ENCODE measurements at regions not wholly inside any gene's neighbourhood (a gene's known extent, or its start where the extent isn't known, plus 50 kb on each side); places are given as distances from the start of the nearest gene placed in this dataset.

GRCh38 chr6:40841721-40842120 is 197.3 kb downstream of the UNC5CL start:
- no peak for DNase-seq (ENCODE audit: low spot score)

- no peak for DNase-seq (ENCODE audit: low spot score)
Observed at GRCh38 chr6:40832691-40833090, 206.3 kb downstream of the UNC5CL start.

- DNase-seq (ENCODE audit: low spot score) = no peak
Observed at GRCh38 chr6:40831381-40831780, 207.6 kb downstream of the UNC5CL start.

- DNase-seq (ENCODE audit: low spot score) = no peak
Observed at GRCh38 chr6:40825102-40825501, 213.9 kb downstream of the UNC5CL start.

- peak; percentile 48 for DNase-seq (ENCODE audit: low spot score)
Observed at GRCh38 chr6:40823917-40824891, 214.8 kb downstream of the UNC5CL start.

- no peak for DNase-seq (ENCODE audit: low spot score)
Observed at GRCh38 chr6:40822619-40823018, 216.4 kb downstream of the UNC5CL start.

- no peak for DNase-seq (ENCODE audit: low spot score)
Observed at GRCh38 chr6:40819182-40819834, 219.7 kb downstream of the UNC5CL start.

GRCh38 chr6:40817369-40817768 is 221.7 kb downstream of the UNC5CL start:
- no peak for DNase-seq (ENCODE audit: low spot score)

GRCh38 chr6:40816601-40817000 is 222.4 kb downstream of the UNC5CL start:
- DNase-seq (ENCODE audit: low spot score) = no peak

- DNase-seq (ENCODE audit: low spot score) = no peak
Observed at GRCh38 chr6:40815731-40816130, 223.3 kb downstream of the UNC5CL start.

GRCh38 chr6:40810171-40810570 is 223.0 kb upstream of the LRFN2 start:
- no peak for DNase-seq (ENCODE audit: low spot score)

- DNase-seq (ENCODE audit: low spot score) = no peak
Observed at GRCh38 chr6:40809627-40810026, 222.5 kb upstream of the LRFN2 start.

GRCh38 chr6:40807484-40807883 is 220.3 kb upstream of the LRFN2 start:
- no peak for DNase-seq (ENCODE audit: low spot score)

GRCh38 chr6:40806256-40806864 is 219.2 kb upstream of the LRFN2 start:
- DNase-seq (ENCODE audit: low spot score) = no peak

- DNase-seq (ENCODE audit: low spot score) = no peak
Observed at GRCh38 chr6:40805336-40805735, 218.2 kb upstream of the LRFN2 start.

GRCh38 chr6:40804905-40805304 is 217.7 kb upstream of the LRFN2 start:
- DNase-seq (ENCODE audit: low spot score) = no peak

GRCh38 chr6:40803897-40804702 is 216.9 kb upstream of the LRFN2 start:
- no peak for DNase-seq (ENCODE audit: low spot score)

GRCh38 chr6:40802481-40802880 is 215.3 kb upstream of the LRFN2 start:
- no peak for DNase-seq (ENCODE audit: low spot score)

- no peak for DNase-seq (ENCODE audit: low spot score)
Observed at GRCh38 chr6:40799296-40800140, 212.4 kb upstream of the LRFN2 start.

- no peak for DNase-seq (ENCODE audit: low spot score)
Observed at GRCh38 chr6:40798069-40798770, 211.1 kb upstream of the LRFN2 start.

Data from HuH-7 (cell line).